Duodenal mucosa (tissue), 2 donors: ENCODE measurements at regions not wholly inside any gene's neighbourhood (a gene's known extent, or its start where the extent isn't known, plus 50 kb on each side); places are given as distances from the start of the nearest gene placed in this dataset.

ENCODE experiments used
- H3K27ac ChIP-seq: one replicate; pipeline ENCODE4 v1.7.0; 2013; ENCODE audit warnings: low read depth, low read length
- H3K27me3 ChIP-seq, 2 donors: one replicate each; pipeline ENCODE4 v1.7.0; 2013; ENCODE audit warnings: low read length in 2 of 2, control low read depth in 1 of 2; ENCODE audit not compliant: insufficient read depth in 2 of 2, control insufficient read depth in 1 of 2
- H3K36me3 ChIP-seq, 2 donors: one replicate each; pipeline ENCODE4 v1.7.0; 2013; ENCODE audit warnings: low read length in 2 of 2, control low read depth in 1 of 2; ENCODE audit not compliant: insufficient read depth in 2 of 2, control insufficient read depth in 1 of 2
- H3K4me1 ChIP-seq, 2 donors: one replicate each; pipeline ENCODE4 v1.7.0; 2013; ENCODE audit warnings: low read length in 2 of 2, control low read depth in 1 of 2; ENCODE audit not compliant: insufficient read depth in 2 of 2, control insufficient read depth in 1 of 2
- H3K4me3 ChIP-seq, 2 donors: one replicate each; pipeline ENCODE4 v1.7.0; 2013; ENCODE audit warnings: low read length in 2 of 2, low read depth in 1 of 2
- H3K9ac ChIP-seq, 2 donors: one replicate each; pipeline ENCODE4 v1.7.0; 2013; ENCODE audit warnings: low read length in 2 of 2, low read depth in 1 of 2
- H3K9me3 ChIP-seq, 2 donors: one replicate each; pipeline ENCODE4 v1.7.0; 2013; ENCODE audit warnings: low read length in 2 of 2, control low read depth in 1 of 2; ENCODE audit not compliant: control insufficient read depth in 1 of 2

GRCh38 chr5:164742025-164742424, 1236.6 kb downstream of the MAT2B start:
- no peaks in the 10 kb centered on the region for H3K9me3 ChIP-seq

GRCh38 chr5:164746723-164747122, 1241.3 kb downstream of the MAT2B start:
- H3K27ac ChIP-seq: no peak overlapping the region
- H3K4me3 ChIP-seq: no peak overlapping the region
- no peaks in the 10 kb centered on the region for H3K4me1 ChIP-seq
- no peak overlapping the region for H3K9ac ChIP-seq
- no peaks in the 10 kb centered on the region for H3K36me3 ChIP-seq
- H3K9me3 ChIP-seq: no peaks in the 10 kb centered on the region
- H3K27me3 ChIP-seq: no peaks in the 10 kb centered on the region

More at GRCh38 chr5:164742025-164742424, 1236.6 kb downstream of the MAT2B start:
- H3K4me3 ChIP-seq: no peak overlapping the region
- no peak overlapping the region for H3K27ac ChIP-seq
- no peaks in the 10 kb centered on the region for H3K36me3 ChIP-seq
- no peaks in the 10 kb centered on the region for H3K27me3 ChIP-seq
- H3K9ac ChIP-seq: no peak overlapping the region
- H3K4me1 ChIP-seq: no peaks in the 10 kb centered on the region

- Histone ChIP-seq H3K4me3 (no peak overlapping the region), H3K9me3 (no peaks in the 10 kb centered on the region), H3K9ac (no peak overlapping the region), H3K27ac (no peak overlapping the region), H3K36me3 (no peaks in the 10 kb centered on the region), H3K4me1 (no peaks in the 10 kb centered on the region), H3K27me3 (no peaks in the 10 kb centered on the region)
Measured at GRCh38 chr5:164747371-164747770, 1242.0 kb downstream of the MAT2B start.

- no peak overlapping the region for H3K4me3 ChIP-seq
- H3K9me3 ChIP-seq: no peaks in the 10 kb centered on the region
- H3K27ac ChIP-seq: no peak overlapping the region
- no peak overlapping the region for H3K9ac ChIP-seq
- no peaks in the 10 kb centered on the region for H3K36me3 ChIP-seq
- H3K4me1 ChIP-seq: no peaks in the 10 kb centered on the region
- no peaks in the 10 kb centered on the region for H3K27me3 ChIP-seq
Measured at GRCh38 chr5:164748861-164749260, 1243.4 kb downstream of the MAT2B start.

GRCh38 chr5:164753434-164753833, 1248.0 kb downstream of the MAT2B start:
- no peaks in the 10 kb centered on the region for H3K36me3 ChIP-seq
- no peaks in the 10 kb centered on the region for H3K27me3 ChIP-seq
- H3K9me3 ChIP-seq: no peaks in the 10 kb centered on the region
- H3K9ac ChIP-seq: no peak overlapping the region
- H3K27ac ChIP-seq: no peak overlapping the region
- no peak overlapping the region for H3K4me3 ChIP-seq
- no peaks in the 10 kb centered on the region for H3K4me1 ChIP-seq

- H3K9me3 ChIP-seq: no peaks in the 10 kb centered on the region
- no peaks in the 10 kb centered on the region for H3K4me1 ChIP-seq
- H3K4me3 ChIP-seq: no peak overlapping the region
- no peaks in the 10 kb centered on the region for H3K27me3 ChIP-seq
- H3K9ac ChIP-seq: no peak overlapping the region
- H3K27ac ChIP-seq: no peak overlapping the region
- H3K36me3 ChIP-seq: no peaks in the 10 kb centered on the region
Measured at GRCh38 chr5:164763206-164763605, 1257.8 kb downstream of the MAT2B start.

- Histone ChIP-seq H3K4me3 (no peak overlapping the region), H3K4me1 (no peaks in the 10 kb centered on the region), H3K9me3 (peaks cover 2 to 3% of the 10 kb centered on the region in 2 donors), H3K27me3 (no peaks in the 10 kb centered on the region), H3K36me3 (no peaks in the 10 kb centered on the region), H3K27ac (no peak overlapping the region), H3K9ac (no peak overlapping the region)
Measured at GRCh38 chr5:164772122-164772521, 1266.7 kb downstream of the MAT2B start.

- no peak overlapping the region for H3K27ac ChIP-seq
- no peaks in the 10 kb centered on the region for H3K36me3 ChIP-seq
- no peaks in the 10 kb centered on the region for H3K9me3 ChIP-seq
- H3K4me3 ChIP-seq: no peak overlapping the region
- no peak overlapping the region for H3K9ac ChIP-seq
- H3K27me3 ChIP-seq: no peaks in the 10 kb centered on the region
- H3K4me1 ChIP-seq: no peaks in the 10 kb centered on the region
Measured at GRCh38 chr5:164784230-164784629, 1278.8 kb downstream of the MAT2B start.

GRCh38 chr5:164798110-164798509, 1292.7 kb downstream of the MAT2B start:
- H3K9ac ChIP-seq: no peak overlapping the region
- peaks cover 0 to 3% of the 10 kb centered on the region in 2 donors for H3K9me3 ChIP-seq
- no peak overlapping the region for H3K27ac ChIP-seq
- no peaks in the 10 kb centered on the region for H3K27me3 ChIP-seq
- no peaks in the 10 kb centered on the region for H3K36me3 ChIP-seq
- no peaks in the 10 kb centered on the region for H3K4me1 ChIP-seq
- no peak overlapping the region for H3K4me3 ChIP-seq

GRCh38 chr5:164799391-164799790, 1294.0 kb downstream of the MAT2B start:
- Histone ChIP-seq H3K9ac (no peak overlapping the region), H3K27me3 (no peaks in the 10 kb centered on the region), H3K36me3 (no peaks in the 10 kb centered on the region), H3K9me3 (peaks cover 0 to 3% of the 10 kb centered on the region in 2 donors), H3K4me1 (no peaks in the 10 kb centered on the region), H3K4me3 (no peak overlapping the region), H3K27ac (no peak overlapping the region)

- H3K9me3 ChIP-seq: peaks cover 0 to 3% of the 10 kb centered on the region in 2 donors
- H3K36me3 ChIP-seq: no peaks in the 10 kb centered on the region
- H3K27me3 ChIP-seq: no peaks in the 10 kb centered on the region
- H3K9ac ChIP-seq: no peak overlapping the region
- H3K4me1 ChIP-seq: no peaks in the 10 kb centered on the region
- H3K4me3 ChIP-seq: no peak overlapping the region
- H3K27ac ChIP-seq: no peak overlapping the region
Measured at GRCh38 chr5:164801910-164802309, 1296.5 kb downstream of the MAT2B start.
